H9 (cell line): ENCODE measurements at regions not wholly inside any gene's neighbourhood (a gene's known extent, or its start where the extent isn't known, plus 50 kb on each side); places are given as distances from the start of the nearest gene placed in this dataset.

Experiments
- DNase-seq: peaks from one replicate; pipeline ENCODE4 v3.0.0-alpha.2; 2017
- H2AFZ ChIP-seq: one replicate; pipeline ENCODE4 v1.6.1; 2013; ENCODE audit warnings: mild to moderate bottlenecking, low read length, control low read depth, moderate library complexity
- H2AK5ac ChIP-seq: 2 replicates; pipeline ENCODE4 v1.6.1; 2013; ENCODE audit warnings: low read length, control low read depth, mixed read lengths; ENCODE audit not compliant: insufficient read length
- H2BK120ac ChIP-seq: one replicate; pipeline ENCODE4 v1.6.1; 2013; ENCODE audit warnings: low read depth, mild to moderate bottlenecking, low read length, control low read depth, inconsistent platforms; ENCODE audit not compliant: poor library complexity, severe bottlenecking
- H2BK12ac ChIP-seq: 2 replicates; pipeline ENCODE4 v1.6.1; 2013; ENCODE audit warnings: low read length, control low read depth, mixed read lengths, low read depth; ENCODE audit not compliant: insufficient read length
- H2BK15ac ChIP-seq: 2 replicates; pipeline ENCODE4 v1.6.1; 2013; ENCODE audit warnings: low read depth, low read length, control low read depth
- H2BK20ac ChIP-seq: one replicate; pipeline ENCODE4 v1.6.1; 2013; ENCODE audit warnings: low read depth, mild to moderate bottlenecking, low read length, control low read depth, inconsistent platforms; ENCODE audit not compliant: poor library complexity, severe bottlenecking
- H2BK5ac ChIP-seq: 2 replicates; pipeline ENCODE4 v1.6.1; 2013; ENCODE audit warnings: low read length, control low read depth, mixed read lengths; ENCODE audit not compliant: insufficient read length
- H3K14ac ChIP-seq: 2 replicates; pipeline ENCODE4 v1.6.1; 2013; ENCODE audit warnings: low read length, control low read depth; ENCODE audit not compliant: insufficient read depth
- H3K18ac ChIP-seq: 2 replicates; pipeline ENCODE4 v1.6.1; 2013; ENCODE audit warnings: low read depth, mild to moderate bottlenecking, mixed read lengths, low read length, control low read depth; ENCODE audit not compliant: insufficient read length
- H3K23ac ChIP-seq: 2 replicates; pipeline ENCODE4 v1.6.1; 2013; ENCODE audit warnings: low read length, control low read depth, mixed read lengths, low read depth; ENCODE audit not compliant: insufficient read length
- H3K23me2 ChIP-seq: 2 replicates; pipeline ENCODE4 v1.6.1; 2013; ENCODE audit warnings: low read depth, mild to moderate bottlenecking, mixed read lengths, low read length, control low read depth; ENCODE audit not compliant: insufficient read length, poor library complexity, severe bottlenecking
- H3K27ac ChIP-seq: 2 replicates; pipeline ENCODE4 v1.5.1; 2013; ENCODE audit warnings: low read length, control low read depth, mixed read lengths, low read depth; ENCODE audit not compliant: insufficient read length
- H3K27me3 ChIP-seq: 2 replicates; pipeline ENCODE4 v1.6.1; 2013; ENCODE audit warnings: low read length, control low read depth, inconsistent platforms; ENCODE audit not compliant: insufficient read depth
- H3K4ac ChIP-seq: 2 replicates; pipeline ENCODE4 v1.6.1; 2013; ENCODE audit warnings: low read depth, mild to moderate bottlenecking, control low read depth, inconsistent platforms, low read length, moderate library complexity
- H3K4me1 ChIP-seq: 2 replicates; pipeline ENCODE4 v1.6.1; 2013; ENCODE audit warnings: low read length, control low read depth, inconsistent platforms; ENCODE audit not compliant: insufficient read depth
- H3K4me2 ChIP-seq: 2 replicates; pipeline ENCODE4 v1.6.1; 2013; ENCODE audit warnings: low read length, control low read depth, mixed read lengths; ENCODE audit not compliant: insufficient read length, insufficient read depth
- H3K56ac ChIP-seq: 2 replicates; pipeline ENCODE4 v1.6.1; 2013; ENCODE audit warnings: low read depth, mild to moderate bottlenecking, mixed read lengths, low read length, control low read depth; ENCODE audit not compliant: insufficient read length
- H3K79me1 ChIP-seq: 2 replicates; pipeline ENCODE4 v1.6.1; 2013; ENCODE audit warnings: low read depth, mild to moderate bottlenecking, moderate library complexity, low read length, control low read depth, inconsistent platforms; ENCODE audit not compliant: insufficient read depth, poor library complexity, severe bottlenecking
- H3K79me2 ChIP-seq: 2 replicates; pipeline ENCODE4 v1.6.1; 2013; ENCODE audit warnings: low read length, control low read depth, inconsistent platforms; ENCODE audit not compliant: insufficient read depth
- H3K9ac ChIP-seq: 2 replicates; pipeline ENCODE4 v1.6.1; 2013; ENCODE audit warnings: low read length, control low read depth, mixed read lengths; ENCODE audit not compliant: insufficient read length; ENCODE audit errors: extremely low read depth
- H3K9me3 ChIP-seq: one replicate; pipeline ENCODE4 v1.6.1; 2013; ENCODE audit warnings: low read depth, low read length, inconsistent platforms; ENCODE audit not compliant: control insufficient read depth
- H3T11ph ChIP-seq: one replicate; pipeline ENCODE4 v1.6.1; 2013; ENCODE audit warnings: mild to moderate bottlenecking, low read length, control low read depth, inconsistent platforms
- H4K20me1 ChIP-seq: one replicate; pipeline ENCODE4 v1.6.1; 2013; ENCODE audit not compliant: control insufficient read depth, insufficient read length, insufficient read depth
- H4K5ac ChIP-seq: 2 replicates; pipeline ENCODE4 v1.6.1; 2013; ENCODE audit warnings: low read depth, mild to moderate bottlenecking, mixed read lengths, low read length, control low read depth; ENCODE audit not compliant: insufficient read length
- H4K8ac ChIP-seq: replicated peaks from 2 replicates; pipeline ENCODE4 v1.6.1; 2013; ENCODE audit warnings: low read length, control low read depth, mixed read lengths, low read depth; ENCODE audit not compliant: insufficient read length
- H4K91ac ChIP-seq: 2 replicates; pipeline ENCODE4 v1.6.1; 2013; ENCODE audit warnings: low read depth, mild to moderate bottlenecking, moderate library complexity, mixed read lengths, low read length, control low read depth; ENCODE audit not compliant: insufficient read length
- H3K27ac Mint-ChIP-seq, 3 experiments: 2 replicates in 2 of 3; 3 replicates in 1 of 3; pipeline ENCODE4 v1.8.0; 2020 to 2021; ENCODE audit warnings: mixed read lengths in 3 of 3, mild to moderate bottlenecking in 1 of 3, moderate library complexity in 1 of 3
- H3K27me3 Mint-ChIP-seq: 2 replicates; pipeline ENCODE4 v1.8.0; 2021; ENCODE audit warnings: low read depth, mild to moderate bottlenecking, moderate library complexity, mixed read lengths
- H3K36me3 Mint-ChIP-seq, 3 experiments: 2 replicates in 2 of 3; 3 replicates in 1 of 3; pipeline ENCODE4 v1.8.0; 2020 to 2021; ENCODE audit warnings: low read depth in 3 of 3, mixed read lengths in 3 of 3; ENCODE audit not compliant: insufficient read depth in 1 of 3
- H3K4me1 Mint-ChIP-seq, 2 experiments: 2 replicates each; pipeline ENCODE4 v1.8.0; 2020; ENCODE audit warnings: mixed read lengths in 2 of 2
- H3K4me3 Mint-ChIP-seq, 2 experiments: 2 replicates in 1 of 2; 3 replicates in 1 of 2; pipeline ENCODE4 v1.8.0; 2020 to 2021; ENCODE audit warnings: mild to moderate bottlenecking in 2 of 2, mixed read lengths in 2 of 2, moderate library complexity in 1 of 2
- H3K9me3 Mint-ChIP-seq, 2 experiments: 2 replicates in 1 of 2; 3 replicates in 1 of 2; pipeline ENCODE4 v1.8.0; 2020; ENCODE audit warnings: mild to moderate bottlenecking in 2 of 2, mixed read lengths in 2 of 2, moderate library complexity in 1 of 2
- WGBS: extraction: QIAGEN DNeasy Blood & Tissue Kit; methylation state at CpG from one replicate; pipeline ENCODE4 v1.1.7; 2013; ENCODE audit warnings: missing lambda C conversion rate, low lambda C conversion rate, mixed read lengths; ENCODE audit not compliant: insufficient read length; ENCODE audit errors: extremely low coverage; 5-methylcytosine and 5-hydroxymethylcytosine counted together
- TF ChIP-seq, protein P1 (sequence below): fragments of 200-600 bp; sonication (generic); conservative IDR thresholded peaks from 3 replicates; pipeline ENCODE4 v1.8.0; 2021; ENCODE audit warnings: antibody characterized with exemption, mild to moderate bottlenecking

DNA sequence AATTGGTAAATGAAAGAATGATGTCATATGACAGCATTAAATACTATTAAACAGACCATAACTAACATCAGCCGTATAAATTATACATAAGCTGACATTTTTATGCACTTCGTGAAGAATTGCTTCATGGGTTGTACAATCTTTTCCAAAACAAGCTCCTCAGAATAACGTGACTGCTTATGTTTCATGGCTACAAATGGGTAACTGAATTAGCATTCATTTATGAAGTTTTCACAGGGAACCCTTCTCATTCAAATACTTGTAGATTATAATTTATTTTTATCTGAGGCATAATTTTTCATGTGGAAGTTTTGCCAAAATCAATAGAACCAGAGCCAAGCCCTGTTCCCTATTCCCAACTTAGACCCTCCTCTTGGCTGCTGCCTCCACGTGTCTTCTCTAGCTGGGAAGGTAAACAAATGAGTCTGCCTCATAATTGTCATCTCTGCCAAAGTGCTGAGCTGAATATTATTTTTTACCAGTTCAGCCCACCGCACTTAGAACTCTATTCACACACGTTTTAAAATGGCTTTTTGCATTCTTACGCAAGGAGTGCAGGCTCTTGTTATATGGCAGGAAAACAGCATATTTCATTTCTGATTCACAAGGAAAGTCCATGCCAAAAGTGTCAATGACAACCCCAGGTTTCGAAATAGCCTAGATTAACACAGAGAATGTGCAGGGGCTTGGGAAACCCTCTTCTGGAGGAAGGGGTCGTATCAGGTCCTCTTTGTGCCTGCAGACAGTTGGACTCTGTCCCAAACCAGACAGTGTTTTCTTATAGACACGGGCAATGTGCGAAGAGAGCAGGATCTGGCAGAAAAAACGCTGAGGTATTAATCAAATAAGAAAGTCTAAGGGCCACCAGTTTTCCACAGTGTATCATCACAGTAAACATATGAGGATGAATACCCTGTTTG is 370.7 kb upstream of the MGMT start:
- Mint-ChIP-seq H3K36me3 (peaks cover 0 to 2% (median 0%) of the 10 kb centered on the region in 3 experiments; a peak in 2 of 7 replicates), H3K9me3 (no peaks in the 10 kb centered on the region), H3K27me3 (peaks cover 4% of the 10 kb centered on the region), H3K27ac (no peak overlapping the region), H3K4me3 (no peak overlapping the region), H3K4me1 (peaks cover 2 to 3% of the 10 kb centered on the region in 2 experiments; a peak in 2 of 4 replicates)
- Histone ChIP-seq H3K18ac (no peak overlapping the region), H3K27me3 (no peaks in the 10 kb centered on the region), H3T11ph (no peak overlapping the region), H2BK120ac (no peak overlapping the region), H2BK15ac (no peak overlapping the region), H3K79me1 (no peaks in the 10 kb centered on the region), H3K56ac (no peak overlapping the region), H3K9ac (no peak overlapping the region), H3K14ac (no peak overlapping the region), H3K4me1 (no peaks in the 10 kb centered on the region), H2AFZ (no peak overlapping the region), H2AK5ac (no peak overlapping the region), H4K8ac (no peak overlapping the region), H3K4me2 (no peak overlapping the region), H3K27ac (no peak overlapping the region), H3K9me3 (no peaks in the 10 kb centered on the region), H4K91ac (no peak overlapping the region), H4K20me1 (no peaks in the 10 kb centered on the region), H4K5ac (no peak overlapping the region), H3K23me2 (no peaks in the 10 kb centered on the region), H3K79me2 (no peaks in the 10 kb centered on the region), H3K23ac (no peak overlapping the region), H2BK5ac (no peak overlapping the region), H3K4ac (no peak overlapping the region), H2BK20ac (no peak overlapping the region), H2BK12ac (no peak overlapping the region)
- DNase-seq: no peak
- WGBS: no CpG with 5 or more reads among the region's 12 CpGs
- TF ChIP-seq, protein P1, sequence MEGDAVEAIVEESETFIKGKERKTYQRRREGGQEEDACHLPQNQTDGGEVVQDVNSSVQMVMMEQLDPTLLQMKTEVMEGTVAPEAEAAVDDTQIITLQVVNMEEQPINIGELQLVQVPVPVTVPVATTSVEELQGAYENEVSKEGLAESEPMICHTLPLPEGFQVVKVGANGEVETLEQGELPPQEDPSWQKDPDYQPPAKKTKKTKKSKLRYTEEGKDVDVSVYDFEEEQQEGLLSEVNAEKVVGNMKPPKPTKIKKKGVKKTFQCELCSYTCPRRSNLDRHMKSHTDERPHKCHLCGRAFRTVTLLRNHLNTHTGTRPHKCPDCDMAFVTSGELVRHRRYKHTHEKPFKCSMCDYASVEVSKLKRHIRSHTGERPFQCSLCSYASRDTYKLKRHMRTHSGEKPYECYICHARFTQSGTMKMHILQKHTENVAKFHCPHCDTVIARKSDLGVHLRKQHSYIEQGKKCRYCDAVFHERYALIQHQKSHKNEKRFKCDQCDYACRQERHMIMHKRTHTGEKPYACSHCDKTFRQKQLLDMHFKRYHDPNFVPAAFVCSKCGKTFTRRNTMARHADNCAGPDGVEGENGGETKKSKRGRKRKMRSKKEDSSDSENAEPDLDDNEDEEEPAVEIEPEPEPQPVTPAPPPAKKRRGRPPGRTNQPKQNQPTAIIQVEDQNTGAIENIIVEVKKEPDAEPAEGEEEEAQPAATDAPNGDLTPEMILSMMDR: no peak
